Astrocyte (in vitro differentiated cells and primary cell): ENCODE measurements at regions not wholly inside any gene's neighbourhood (a gene's known extent, or its start where the extent isn't known, plus 50 kb on each side); places are given as distances from the start of the nearest gene placed in this dataset.

Source experiments
- DNase-seq: peaks from one replicate; pipeline ENCODE4 v3.0.0-alpha.2; 2010; ENCODE audit warnings: low read depth
- FAIRE-seq: peaks from 2 replicates; lab custom pipeline; 2011; peaks lifted over from hg19 to GRCh38; lab: Jason Lieb, UNC
- H2AFZ ChIP-seq: 2 replicates; pipeline ENCODE4 v1.6.0; 2012; ENCODE audit warnings: low read depth, low read length, inconsistent platforms
- H3K27ac ChIP-seq: 2 replicates; pipeline ENCODE4 v1.5.1; 2011; ENCODE audit warnings: low read depth, low read length, inconsistent platforms
- H3K27me3 ChIP-seq: 2 replicates; pipeline ENCODE4 v1.6.0; 2011; ENCODE audit warnings: low read length, inconsistent platforms; ENCODE audit not compliant: insufficient read depth
- H3K36me3 ChIP-seq: 2 replicates; pipeline ENCODE4 v1.5.1; 2011; ENCODE audit warnings: low read length, inconsistent platforms; ENCODE audit not compliant: insufficient read depth
- H3K4me1 ChIP-seq: 2 replicates; pipeline ENCODE4 v1.5.1; 2011; ENCODE audit warnings: low read length, inconsistent platforms; ENCODE audit not compliant: insufficient read depth
- H3K4me2 ChIP-seq: 2 replicates; pipeline ENCODE4 v1.6.0; 2012; ENCODE audit warnings: low read length, inconsistent platforms
- H3K4me3 ChIP-seq: 2 replicates; pipeline ENCODE4 v1.5.1; 2011; ENCODE audit warnings: low read depth, mild to moderate bottlenecking, low read length, inconsistent platforms; ENCODE audit not compliant: insufficient read depth
- H3K79me2 ChIP-seq: 2 replicates; pipeline ENCODE4 v1.6.0; 2012; ENCODE audit warnings: mild to moderate bottlenecking, low read length, inconsistent platforms; ENCODE audit not compliant: insufficient read depth
- H3K9ac ChIP-seq: 2 replicates; pipeline ENCODE4 v1.6.0; 2012; ENCODE audit warnings: mild to moderate bottlenecking, low read length, inconsistent platforms
- H3K9me3 ChIP-seq: 2 replicates; pipeline ENCODE4 v1.5.1; 2012; ENCODE audit warnings: low read depth, mild to moderate bottlenecking, low read length, inconsistent platforms; ENCODE audit not compliant: insufficient read depth
- H4K20me1 ChIP-seq: 2 replicates; pipeline ENCODE4 v1.6.0; 2012; ENCODE audit warnings: low read length, inconsistent platforms; ENCODE audit not compliant: insufficient read depth
- H3K27ac Mint-ChIP-seq: one replicate; pipeline ENCODE4 v1.8.0; 2021; ENCODE audit warnings: mild to moderate bottlenecking, mixed read lengths; ENCODE audit not compliant: unreplicated experiment
- H3K27me3 Mint-ChIP-seq: one replicate; pipeline ENCODE4 v1.8.0; 2021; ENCODE audit warnings: low read depth, mixed read lengths; ENCODE audit not compliant: unreplicated experiment
- H3K36me3 Mint-ChIP-seq: one replicate; pipeline ENCODE4 v1.8.0; 2021; ENCODE audit warnings: low read depth, mixed read lengths; ENCODE audit not compliant: unreplicated experiment
- H3K4me1 Mint-ChIP-seq: one replicate; pipeline ENCODE4 v1.8.0; 2021; ENCODE audit warnings: low read depth, mixed read lengths; ENCODE audit not compliant: unreplicated experiment
- H3K4me3 Mint-ChIP-seq: one replicate; pipeline ENCODE4 v1.8.0; 2021; ENCODE audit warnings: mild to moderate bottlenecking, moderate library complexity, mixed read lengths; ENCODE audit not compliant: unreplicated experiment
- H3K9me3 Mint-ChIP-seq: one replicate; pipeline ENCODE4 v1.8.0; 2021; ENCODE audit warnings: mild to moderate bottlenecking, mixed read lengths; ENCODE audit not compliant: unreplicated experiment
- EZH2 ChIP-seq: IDR thresholded peaks from 2 replicates; pipeline ENCODE4 v1.6.1; 2012; ENCODE audit warnings: mild to moderate bottlenecking, low read length, inconsistent platforms; ENCODE audit not compliant: insufficient read depth
- TF ChIP-seq, protein P1 (sequence below): IDR thresholded peaks from 2 replicates; pipeline ENCODE4 v1.5.1; 2011; ENCODE audit warnings: low read depth, mild to moderate bottlenecking, inconsistent platforms, low read length, moderate library complexity; ENCODE audit not compliant: insufficient read depth

- DNase-seq (no peak), FAIRE-seq (no peak)
- no peaks in the 10 kb centered on the region for H3K27me3 ChIP-seq
- H3K27ac Mint-ChIP-seq = no peak overlapping the region
- no peaks in the 10 kb centered on the region for H3K4me1 Mint-ChIP-seq
- H3K36me3 Mint-ChIP-seq = no peaks in the 10 kb centered on the region
- no peaks in the 10 kb centered on the region for H3K36me3 ChIP-seq
- H3K9ac ChIP-seq = no peak overlapping the region
- no peaks in the 10 kb centered on the region for H4K20me1 ChIP-seq
- H3K4me1 ChIP-seq = no peaks in the 10 kb centered on the region
- H3K4me3 ChIP-seq = no peak overlapping the region
- TF ChIP-seq, protein P1, sequence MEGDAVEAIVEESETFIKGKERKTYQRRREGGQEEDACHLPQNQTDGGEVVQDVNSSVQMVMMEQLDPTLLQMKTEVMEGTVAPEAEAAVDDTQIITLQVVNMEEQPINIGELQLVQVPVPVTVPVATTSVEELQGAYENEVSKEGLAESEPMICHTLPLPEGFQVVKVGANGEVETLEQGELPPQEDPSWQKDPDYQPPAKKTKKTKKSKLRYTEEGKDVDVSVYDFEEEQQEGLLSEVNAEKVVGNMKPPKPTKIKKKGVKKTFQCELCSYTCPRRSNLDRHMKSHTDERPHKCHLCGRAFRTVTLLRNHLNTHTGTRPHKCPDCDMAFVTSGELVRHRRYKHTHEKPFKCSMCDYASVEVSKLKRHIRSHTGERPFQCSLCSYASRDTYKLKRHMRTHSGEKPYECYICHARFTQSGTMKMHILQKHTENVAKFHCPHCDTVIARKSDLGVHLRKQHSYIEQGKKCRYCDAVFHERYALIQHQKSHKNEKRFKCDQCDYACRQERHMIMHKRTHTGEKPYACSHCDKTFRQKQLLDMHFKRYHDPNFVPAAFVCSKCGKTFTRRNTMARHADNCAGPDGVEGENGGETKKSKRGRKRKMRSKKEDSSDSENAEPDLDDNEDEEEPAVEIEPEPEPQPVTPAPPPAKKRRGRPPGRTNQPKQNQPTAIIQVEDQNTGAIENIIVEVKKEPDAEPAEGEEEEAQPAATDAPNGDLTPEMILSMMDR = no peak
- no peak for TF ChIP-seq EZH2
- no peaks in the 10 kb centered on the region for H3K27me3 Mint-ChIP-seq
- no peak overlapping the region for H2AFZ ChIP-seq
- H3K27ac ChIP-seq = no peak overlapping the region
- no peaks in the 10 kb centered on the region for H3K9me3 ChIP-seq
- H3K79me2 ChIP-seq = no peaks in the 10 kb centered on the region
- H3K9me3 Mint-ChIP-seq = peaks cover 8% of the 10 kb centered on the region
- H3K4me3 Mint-ChIP-seq = no peak overlapping the region
- H3K4me2 ChIP-seq = no peak overlapping the region
Measured at GRCh38 chr12:127340381-127340780, 926.6 kb upstream of the TMEM132C start.

GRCh38 chr12:127342861-127343260 is 924.1 kb upstream of the TMEM132C start:
- DNase-seq (peak; percentile 33), FAIRE-seq (no peak)
- Histone ChIP-seq H3K4me3 (no peak overlapping the region), H3K79me2 (no peaks in the 10 kb centered on the region), H4K20me1 (no peaks in the 10 kb centered on the region), H3K36me3 (no peaks in the 10 kb centered on the region), H3K4me1 (no peaks in the 10 kb centered on the region), H3K9ac (no peak overlapping the region), H3K9me3 (no peaks in the 10 kb centered on the region), H2AFZ (no peak overlapping the region), H3K27ac (no peak overlapping the region), H3K4me2 (no peak overlapping the region), H3K27me3 (no peaks in the 10 kb centered on the region)
- Mint-ChIP-seq H3K4me1 (no peaks in the 10 kb centered on the region), H3K36me3 (no peaks in the 10 kb centered on the region), H3K27ac (no peak overlapping the region), H3K4me3 (no peak overlapping the region), H3K27me3 (no peaks in the 10 kb centered on the region), H3K9me3 (peaks cover 14% of the 10 kb centered on the region)
- TF ChIP-seq, protein P1 = no peak

DNA sequence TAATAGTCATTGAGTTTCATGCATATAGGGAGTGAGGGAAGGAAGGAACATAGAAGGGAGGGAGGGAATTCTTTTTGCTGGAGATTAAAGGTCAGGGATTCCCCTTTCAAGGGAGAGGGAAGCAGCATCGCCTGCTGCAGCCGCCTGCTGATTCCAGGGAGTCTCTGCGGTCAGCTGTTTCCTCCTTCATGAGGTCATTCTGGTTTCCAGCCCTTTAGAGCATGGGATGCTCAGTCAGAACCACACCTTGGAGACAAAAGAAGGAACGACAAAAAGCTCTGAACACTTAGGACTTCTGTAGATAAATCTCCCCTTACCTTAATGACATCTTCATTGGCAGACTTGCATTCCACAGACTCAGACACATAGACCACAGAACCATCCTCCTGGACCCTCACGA is 923.0 kb upstream of the TMEM132C start:
- Histone ChIP-seq H3K79me2 (no peaks in the 10 kb centered on the region), H3K4me3 (no peak overlapping the region), H3K36me3 (no peaks in the 10 kb centered on the region), H3K9ac (no peak overlapping the region), H4K20me1 (no peaks in the 10 kb centered on the region), H3K9me3 (no peaks in the 10 kb centered on the region), H3K27ac (no peak overlapping the region), H3K27me3 (no peaks in the 10 kb centered on the region), H3K4me1 (no peaks in the 10 kb centered on the region), H2AFZ (no peak overlapping the region), H3K4me2 (no peak overlapping the region)
- TF ChIP-seq EZH2 = no peak
- TF ChIP-seq, protein P1 = no peak
- peak; percentile 18 for DNase-seq
- H3K27me3 Mint-ChIP-seq = no peaks in the 10 kb centered on the region
- no peak overlapping the region for H3K27ac Mint-ChIP-seq
- H3K9me3 Mint-ChIP-seq = peaks cover 14% of the 10 kb centered on the region
- H3K4me3 Mint-ChIP-seq = no peak overlapping the region
- no peaks in the 10 kb centered on the region for H3K4me1 Mint-ChIP-seq
- FAIRE-seq = no peak
- no peaks in the 10 kb centered on the region for H3K36me3 Mint-ChIP-seq
